ENCODE measurements at regions not wholly inside any gene's neighbourhood (a gene's known extent, or its start where the extent isn't known, plus 50 kb on each side); places are given as distances from the start of the nearest gene placed in this dataset.
"Not testable (repeated sequence)": the region's sequence is repeated elsewhere in the genome, so short reads cannot be mapped to it uniquely, and the experiment has no call there.

DNA sequence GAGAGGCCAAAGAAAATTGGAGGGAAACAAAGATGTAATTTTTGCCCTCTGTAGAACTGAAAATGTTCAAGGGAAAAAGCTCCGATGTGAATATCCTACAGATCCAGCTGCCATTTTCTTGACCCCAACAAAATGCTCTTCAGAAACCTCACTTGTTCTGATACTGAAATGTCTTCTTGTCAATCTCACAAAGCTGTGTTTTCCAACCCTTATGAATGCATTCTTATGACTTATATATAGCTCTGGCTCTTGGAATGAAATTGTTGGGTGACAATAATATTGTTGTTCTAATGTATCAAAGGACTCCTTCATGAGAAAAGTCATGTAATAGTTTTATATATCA, 157.1 kb upstream of the TGFBR2 start:
- Histone ChIP-seq H3K4me3 (ENCODE audit: low read depth, low read length) (no peak overlapping the region), H3K36me3 (ENCODE audit: control insufficient read depth, insufficient read depth, low read length) (no peaks in the 10 kb centered on the region), H3K27me3 (ENCODE audit: control insufficient read depth, insufficient read depth, low read length) (no peaks in the 10 kb centered on the region)
- DNase-seq (ENCODE audit: low read depth), result no peak
- TF ChIP-seq, protein P1, sequence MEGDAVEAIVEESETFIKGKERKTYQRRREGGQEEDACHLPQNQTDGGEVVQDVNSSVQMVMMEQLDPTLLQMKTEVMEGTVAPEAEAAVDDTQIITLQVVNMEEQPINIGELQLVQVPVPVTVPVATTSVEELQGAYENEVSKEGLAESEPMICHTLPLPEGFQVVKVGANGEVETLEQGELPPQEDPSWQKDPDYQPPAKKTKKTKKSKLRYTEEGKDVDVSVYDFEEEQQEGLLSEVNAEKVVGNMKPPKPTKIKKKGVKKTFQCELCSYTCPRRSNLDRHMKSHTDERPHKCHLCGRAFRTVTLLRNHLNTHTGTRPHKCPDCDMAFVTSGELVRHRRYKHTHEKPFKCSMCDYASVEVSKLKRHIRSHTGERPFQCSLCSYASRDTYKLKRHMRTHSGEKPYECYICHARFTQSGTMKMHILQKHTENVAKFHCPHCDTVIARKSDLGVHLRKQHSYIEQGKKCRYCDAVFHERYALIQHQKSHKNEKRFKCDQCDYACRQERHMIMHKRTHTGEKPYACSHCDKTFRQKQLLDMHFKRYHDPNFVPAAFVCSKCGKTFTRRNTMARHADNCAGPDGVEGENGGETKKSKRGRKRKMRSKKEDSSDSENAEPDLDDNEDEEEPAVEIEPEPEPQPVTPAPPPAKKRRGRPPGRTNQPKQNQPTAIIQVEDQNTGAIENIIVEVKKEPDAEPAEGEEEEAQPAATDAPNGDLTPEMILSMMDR (IDR thresholded peaks at IDR 0.05; ENCODE audit: insufficient read depth, low read length, poor library complexity, severe bottlenecking), result no peak

DNA sequence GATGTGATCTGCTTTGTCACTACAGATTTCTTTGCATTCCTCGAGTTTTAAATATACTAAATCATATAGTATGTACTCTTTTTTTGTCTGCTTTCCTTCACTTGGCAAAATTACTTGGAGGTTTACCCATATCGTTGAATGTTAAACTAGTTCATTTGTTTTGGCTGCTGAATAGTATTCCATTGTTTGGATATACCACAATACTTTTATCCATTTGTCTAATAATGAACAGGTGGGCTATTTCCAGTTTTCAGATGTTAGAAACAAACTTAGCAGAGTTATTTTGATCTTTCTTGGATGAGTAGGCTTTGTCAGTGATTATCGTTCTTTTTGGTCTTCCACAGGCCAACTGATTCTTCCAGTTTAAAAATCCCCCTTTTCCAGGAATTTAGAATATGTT, 154.0 kb upstream of the TGFBR2 start:
- no peak overlapping the region for H3K4me3 ChIP-seq (ENCODE audit: low read depth, low read length)
- no peaks in the 10 kb centered on the region for H3K36me3 ChIP-seq (ENCODE audit: control insufficient read depth, insufficient read depth, low read length)
- TF ChIP-seq, protein P1 (IDR thresholded peaks at IDR 0.05; ENCODE audit: insufficient read depth, low read length, poor library complexity, severe bottlenecking), result no peak
- no peaks in the 10 kb centered on the region for H3K27me3 ChIP-seq (ENCODE audit: control insufficient read depth, insufficient read depth, low read length)
- DNase-seq (ENCODE audit: low read depth), result no peak

DNA sequence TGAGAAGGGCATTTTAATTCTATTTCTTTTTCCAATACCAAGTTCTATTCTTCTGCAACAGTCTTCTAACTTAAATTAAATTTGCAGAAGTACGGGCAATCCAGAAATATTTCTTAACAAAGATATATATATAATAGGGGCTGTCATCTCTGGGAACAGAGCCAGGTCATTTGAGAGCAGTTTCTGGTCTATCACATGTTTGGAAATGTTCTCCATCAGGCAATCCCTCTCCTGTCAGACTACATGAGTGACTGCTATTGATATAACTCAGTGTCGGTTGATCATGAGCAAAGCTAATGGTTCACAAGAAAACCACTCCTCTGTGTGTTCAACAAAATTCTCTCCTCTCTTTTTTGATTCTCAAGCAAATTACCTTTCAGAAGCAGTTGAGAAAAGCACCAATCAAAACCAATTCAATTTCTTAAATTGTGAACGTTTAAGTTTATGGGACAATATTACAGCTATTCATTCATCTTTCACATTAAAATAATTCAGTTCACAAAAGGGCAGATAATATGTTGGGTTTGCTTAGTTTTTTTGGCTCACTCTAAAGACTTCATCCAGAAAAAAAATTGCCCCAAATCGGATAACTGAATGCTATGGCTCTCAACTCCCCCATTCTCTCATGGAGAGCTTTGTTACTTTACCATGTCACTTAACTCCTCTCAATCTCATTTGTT, 152.9 kb upstream of the TGFBR2 start:
- TF ChIP-seq, protein P1 (IDR thresholded peaks at IDR 0.05; ENCODE audit: insufficient read depth, low read length, poor library complexity, severe bottlenecking), result no peak
- H3K4me3 ChIP-seq (ENCODE audit: low read depth, low read length), result no peak overlapping the region
- DNase-seq (ENCODE audit: low read depth), result no peak
- H3K27me3 ChIP-seq (ENCODE audit: control insufficient read depth, insufficient read depth, low read length), result no peaks in the 10 kb centered on the region
- no peaks in the 10 kb centered on the region for H3K36me3 ChIP-seq (ENCODE audit: control insufficient read depth, insufficient read depth, low read length)

DNA sequence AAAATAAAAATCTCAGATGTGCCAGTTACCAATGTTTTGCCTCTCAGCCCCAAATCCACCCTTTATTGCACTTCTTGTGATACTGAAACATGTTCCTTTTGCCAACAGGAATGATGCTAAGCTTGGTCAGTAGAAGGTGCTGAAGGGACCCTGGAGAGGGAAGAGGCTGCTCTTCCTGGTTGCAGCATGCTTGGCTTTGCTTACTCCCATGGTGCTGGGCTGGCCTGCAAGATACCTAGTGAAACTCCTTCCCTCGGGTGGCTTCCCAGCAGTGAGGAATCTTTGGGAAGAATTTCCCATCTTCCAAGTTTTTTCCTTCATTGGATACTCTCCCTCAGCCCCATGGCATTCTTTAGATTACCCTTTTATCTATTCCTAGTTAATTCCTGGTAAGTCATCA, 151.8 kb upstream of the TGFBR2 start:
- Histone ChIP-seq H3K4me3 (ENCODE audit: low read depth, low read length) (no peak overlapping the region), H3K27me3 (ENCODE audit: control insufficient read depth, insufficient read depth, low read length) (no peaks in the 10 kb centered on the region), H3K36me3 (ENCODE audit: control insufficient read depth, insufficient read depth, low read length) (no peaks in the 10 kb centered on the region)
- DNase-seq (ENCODE audit: low read depth), result no peak
- TF ChIP-seq, protein P1 (IDR thresholded peaks at IDR 0.05; ENCODE audit: insufficient read depth, low read length, poor library complexity, severe bottlenecking), result no peak

DNA sequence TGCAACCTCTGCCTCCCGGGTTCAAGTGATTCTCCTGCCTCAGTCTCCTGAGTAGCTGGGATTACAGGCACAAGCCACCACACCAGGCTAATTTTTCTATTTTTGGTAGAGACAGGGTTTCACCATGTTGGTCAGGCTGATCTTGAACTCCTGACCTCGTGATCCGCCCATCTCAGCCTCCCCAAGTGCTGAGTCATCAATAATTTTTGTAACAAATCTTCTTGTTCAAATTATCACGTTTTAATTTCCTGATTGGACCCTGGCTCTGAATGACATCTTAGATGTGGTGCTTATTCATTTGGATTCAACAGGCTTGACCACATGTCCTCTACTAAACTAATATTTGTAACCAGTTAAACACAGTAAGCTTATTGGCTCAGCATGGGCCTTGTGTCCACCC, 151.3 kb upstream of the TGFBR2 start:
- not testable (repeated sequence) for H3K27me3 ChIP-seq (ENCODE audit: control insufficient read depth, insufficient read depth, low read length); H3K4me3 ChIP-seq (ENCODE audit: low read depth, low read length); DNase-seq (ENCODE audit: low read depth); H3K36me3 ChIP-seq (ENCODE audit: control insufficient read depth, insufficient read depth, low read length)

DNA sequence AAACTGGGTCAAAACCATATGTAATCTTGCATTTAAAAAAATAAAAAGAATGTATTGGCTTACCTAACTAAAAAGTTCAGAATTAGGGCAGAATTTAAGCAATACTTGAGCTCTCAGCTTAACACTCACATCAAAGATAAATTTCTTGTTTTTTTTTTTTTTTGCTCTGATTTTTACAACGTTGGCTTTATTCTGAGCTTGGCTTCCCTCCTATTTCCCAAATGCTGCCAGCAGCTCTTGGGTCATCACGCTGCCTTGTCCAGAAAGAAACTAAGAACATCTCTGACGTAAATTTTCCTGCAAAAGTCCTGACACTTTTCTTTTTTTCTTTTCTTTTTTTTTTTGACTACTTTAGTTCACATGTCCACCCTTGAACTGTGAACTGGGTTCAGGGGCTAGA, 150.6 kb upstream of the TGFBR2 start:
- TF ChIP-seq, protein P1 (IDR thresholded peaks at IDR 0.05; ENCODE audit: insufficient read depth, low read length, poor library complexity, severe bottlenecking), result no peak
- H3K36me3 ChIP-seq (ENCODE audit: control insufficient read depth, insufficient read depth, low read length), result no peaks in the 10 kb centered on the region
- H3K27me3 ChIP-seq (ENCODE audit: control insufficient read depth, insufficient read depth, low read length), result no peaks in the 10 kb centered on the region
- no peak for DNase-seq (ENCODE audit: low read depth)
- H3K4me3 ChIP-seq (ENCODE audit: low read depth, low read length), result no peak overlapping the region
